Ovary (tissue), 7 donors: ENCODE measurements at regions not wholly inside any gene's neighbourhood (a gene's known extent, or its start where the extent isn't known, plus 50 kb on each side); places are given as distances from the start of the nearest gene placed in this dataset.

ENCODE experiments used
- DNase-seq, 5 donors: peaks; one replicate each; pipeline ENCODE4 v3.0.0-alpha.2; 2019 to 2020
- H3K27ac ChIP-seq, 2 donors: fragments of 200-600 bp; one replicate each; pipeline versions ENCODE4 v1.5.1 to v1.8.0; 2019 to 2022
- H3K27me3 ChIP-seq: fragments of 200-600 bp; one replicate; pipeline ENCODE4 v1.8.0; 2022
- H3K36me3 ChIP-seq: fragments of 200-600 bp; sonication (generic); one replicate; pipeline ENCODE4 v1.5.1; 2019
- H3K4me1 ChIP-seq: one replicate; pipeline ENCODE4 v1.8.1; 2013; ENCODE audit warnings: mild to moderate bottlenecking, moderate library complexity; ENCODE audit not compliant: insufficient read depth
- H3K4me3 ChIP-seq: fragments of 200-600 bp; sonication (generic); one replicate; pipeline ENCODE4 v1.5.1; 2017
- H3K9me3 ChIP-seq, 2 donors: fragments of 200-600 bp in 1 of 2; sonication (generic) in 1 of 2; one replicate each; pipeline versions ENCODE4 v1.5.1 to v1.8.1; 2013 to 2019; ENCODE audit warnings: mild to moderate bottlenecking in 1 of 2, moderate library complexity in 1 of 2
- CTCF ChIP-seq, 3 donors: fragments of 450-650 bp in 2 of 3; fragments of 200-600 bp in 1 of 3; IDR thresholded peaks; one replicate each; pipeline versions ENCODE4 v1.5.1 to v1.8.0; 2016 to 2022; ENCODE audit warnings: antibody characterized with exemption in 3 of 3, mild to moderate bottlenecking in 1 of 3
- EP300 ChIP-seq: sonication (generic); formaldehyde crosslinking; IDR thresholded peaks from one replicate; pipeline ENCODE4 v1.6.1; 2017; ENCODE audit warnings: antibody characterized with exemption
- POLR2A ChIP-seq: fragments of 450-650 bp; IDR thresholded peaks from one replicate; pipeline ENCODE4 v1.6.1; 2017; ENCODE audit warnings: antibody characterized with exemption, mild to moderate bottlenecking, moderate library complexity
- WGBS, 3 donors: extraction: QIAGEN DNeasy Blood & Tissue Kit in 1 of 3; methylation state at CpG; one replicate each; pipeline versions ENCODE4 v1.1.5 to v1.1.7; 2013 to 2017; 5-methylcytosine and 5-hydroxymethylcytosine counted together
- intact Hi-C, 4 donors: fragments of 100-400 bp; cut with DNase I; formaldehyde crosslinking; loops; one replicate each; pipeline versions ENCODE4 v1.11.0 to v1.15.1; 2022 to 2023
- donor health status: DM: no; HTN: no; CAD: no; lungs with moderate emphysema.
- donor health status: DM: no; HTN: no; CAD: no.
- donor health status: Bipolar disorder and iron deficiency.
- donor health status: DM: no; HTN: no; CAD: no.
- donor health status: DM: yes; HTN: yes; CAD: no.

GRCh38 chr15:96126859-96127258 is 203.6 kb upstream of the NR2F2 start:
- no peak for TF ChIP-seq EP300
- TF ChIP-seq CTCF (IDR thresholded peaks at IDR 0.05), result no peak
- no peak for TF ChIP-seq POLR2A
- no peak for DNase-seq
- 97 to 99% (median 99%) methylated on average over 5 of the region's 5 CpGs for WGBS, 3 donors
- Histone ChIP-seq H3K9me3 (no peaks in the 10 kb centered on the region), H3K27me3 (no peaks in the 10 kb centered on the region), H3K4me3 (no peak overlapping the region), H3K27ac (no peak overlapping the region), H3K36me3 (no peaks in the 10 kb centered on the region), H3K4me1 (no peaks in the 10 kb centered on the region)
- intact Hi-C loops, result no loop called here

- Histone ChIP-seq H3K27me3 (no peaks in the 10 kb centered on the region), H3K9me3 (no peaks in the 10 kb centered on the region), H3K36me3 (no peaks in the 10 kb centered on the region), H3K4me3 (no peak overlapping the region), H3K4me1 (no peaks in the 10 kb centered on the region), H3K27ac (no peak overlapping the region)
- no peak for TF ChIP-seq POLR2A
- TF ChIP-seq CTCF (IDR thresholded peaks at IDR 0.05), result no peak
- no peak for TF ChIP-seq EP300
- intact Hi-C loops, result no loop called here
- no peak for DNase-seq
- 7 to 10% (median 9%) methylated on average over 1 of the region's 1 CpG for WGBS, 3 donors
Observed at GRCh38 chr15:96130734-96131133, 199.8 kb upstream of the NR2F2 start.

GRCh38 chr15:96132126-96132525 is 198.4 kb upstream of the NR2F2 start:
- no peak overlapping the region for H3K27ac ChIP-seq
- no peaks in the 10 kb centered on the region for H3K27me3 ChIP-seq
- H3K9me3 ChIP-seq, result no peaks in the 10 kb centered on the region
- intact Hi-C loops, result no loop called here
- DNase-seq, result no peak
- WGBS, 3 donors, result 54 to 95% (median 93%) methylated on average over 1 of the region's 1 CpG
- H3K4me3 ChIP-seq, result no peak overlapping the region
- TF ChIP-seq POLR2A (no peak), CTCF (IDR thresholded peaks at IDR 0.05) (no peak)
- no peaks in the 10 kb centered on the region for H3K36me3 ChIP-seq
- no peaks in the 10 kb centered on the region for H3K4me1 ChIP-seq

- TF ChIP-seq POLR2A, result no peak
- no peaks in the 10 kb centered on the region for H3K4me1 ChIP-seq
- no peak overlapping the region for H3K27ac ChIP-seq
- H3K4me3 ChIP-seq, result no peak overlapping the region
- WGBS, 3 donors, result 95 to 97% (median 96%) methylated on average over 34 to 36 of the region's 36 CpGs
- intact Hi-C loops, result no loop called here
- no peaks in the 10 kb centered on the region for H3K27me3 ChIP-seq
- DNase-seq, result no peak
- no peaks in the 10 kb centered on the region for H3K9me3 ChIP-seq
- no peaks in the 10 kb centered on the region for H3K36me3 ChIP-seq
Observed at GRCh38 chr15:96135166-96136093, 195.1 kb upstream of the NR2F2 start.

- no peaks in the 10 kb centered on the region for H3K36me3 ChIP-seq
- TF ChIP-seq POLR2A, result no peak
- no peak for TF ChIP-seq EP300
- no peak for TF ChIP-seq CTCF (IDR thresholded peaks at IDR 0.05)
- no peaks in the 10 kb centered on the region for H3K27me3 ChIP-seq
- DNase-seq, result no peak
- no peak overlapping the region for H3K27ac ChIP-seq
- intact Hi-C loops, result no loop called here
- H3K9me3 ChIP-seq, result no peaks in the 10 kb centered on the region
- H3K4me1 ChIP-seq, result no peaks in the 10 kb centered on the region
- no peak overlapping the region for H3K4me3 ChIP-seq
Observed at GRCh38 chr15:96138985-96139384, 191.5 kb upstream of the NR2F2 start.
